HG02938 (cell line): ENCODE measurements at regions not wholly inside any gene's neighbourhood (a gene's known extent, or its start where the extent isn't known, plus 50 kb on each side); places are given as distances from the start of the nearest gene placed in this dataset.

Experiments used
- ATAC-seq: cut with Tn5 transposase; IDR thresholded peaks from one replicate; pipeline ENCODE4 v1.9.1; 2021; ENCODE audit warnings: mild to moderate bottlenecking, moderate library complexity; ENCODE audit not compliant: unreplicated experiment

GRCh38 chr10:104505521-104506042, 135.5 kb upstream of the SORCS3 start:
- ATAC-seq: no peak

DNA sequence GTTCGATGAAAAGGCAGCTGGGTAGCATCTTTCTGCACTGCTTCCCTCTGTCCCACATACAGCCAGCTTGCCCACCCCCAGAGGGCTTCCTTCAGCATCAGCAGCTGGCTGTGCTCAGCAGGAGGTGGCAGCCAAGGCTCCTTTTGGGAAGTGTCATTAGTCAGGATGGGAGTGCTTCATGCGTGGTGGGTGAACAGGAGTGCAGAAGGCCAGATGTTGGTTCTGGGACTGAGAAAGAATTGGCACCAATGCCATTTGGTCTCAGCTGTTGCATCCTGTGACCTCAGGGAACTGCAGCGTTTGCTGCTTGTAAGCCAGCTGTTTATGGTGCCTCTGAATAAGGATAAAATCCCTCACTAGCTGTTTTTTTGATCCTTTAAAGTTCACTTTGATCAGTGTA, 131.1 kb upstream of the SORCS3 start:
- no peak for ATAC-seq

GRCh38 chr10:104510644-104511043, 130.4 kb upstream of the SORCS3 start:
- no peak for ATAC-seq

GRCh38 chr10:104512800-104513199, 128.3 kb upstream of the SORCS3 start:
- ATAC-seq: no peak

- ATAC-seq: no peak
These were observed 125.4 kb upstream of the SORCS3 start for GRCh38 chr10:104515678-104516199.

GRCh38 chr10:104516986-104517385, 124.1 kb upstream of the SORCS3 start:
- no peak for ATAC-seq

DNA sequence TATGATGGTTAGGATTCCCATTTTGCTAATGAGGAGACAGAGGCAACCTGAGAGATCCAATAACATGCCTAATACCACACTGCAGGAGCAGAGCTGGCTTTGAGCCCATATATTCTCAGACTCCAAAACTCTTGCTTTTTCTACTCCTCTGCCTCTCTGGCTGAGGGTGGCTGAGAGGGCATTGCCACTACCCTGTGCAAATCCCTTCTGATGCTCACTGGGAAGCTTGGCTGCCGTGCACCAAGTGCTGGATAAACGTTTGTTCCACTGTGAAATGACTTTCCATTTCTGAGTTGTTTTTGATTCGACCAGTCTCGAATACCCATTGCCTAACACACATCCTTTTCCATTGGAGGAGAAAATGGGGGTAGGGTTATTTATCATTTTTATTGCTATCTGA, 123.1 kb upstream of the SORCS3 start:
- no peak for ATAC-seq

- ATAC-seq: no peak
These were observed 122.2 kb upstream of the SORCS3 start for GRCh38 chr10:104518891-104519290.

- ATAC-seq: no peak
These were observed 120.4 kb upstream of the SORCS3 start for GRCh38 chr10:104520653-104521052.

GRCh38 chr10:104521901-104522694, 119.0 kb upstream of the SORCS3 start:
- ATAC-seq: no peak

GRCh38 chr10:104526188-104526587, 114.9 kb upstream of the SORCS3 start:
- no peak for ATAC-seq

DNA sequence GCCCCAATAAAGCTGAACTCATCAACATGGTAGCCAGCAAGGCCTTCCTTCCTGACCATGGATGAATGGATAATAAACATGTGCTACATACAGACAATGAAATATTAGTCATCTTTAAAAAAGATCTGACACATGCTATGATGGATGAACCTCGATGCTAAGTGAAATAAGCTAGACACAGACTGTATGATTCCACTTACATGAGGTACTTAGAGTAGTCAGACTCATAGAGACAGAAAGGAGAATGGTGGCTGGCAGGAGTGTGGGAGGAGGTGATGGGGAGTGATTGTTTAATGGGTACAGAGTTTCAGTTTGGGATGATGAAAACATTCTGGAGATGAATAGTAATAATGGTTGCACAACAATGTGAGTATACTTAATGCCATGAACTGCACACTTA, 114.1 kb upstream of the SORCS3 start:
- no peak for ATAC-seq

DNA sequence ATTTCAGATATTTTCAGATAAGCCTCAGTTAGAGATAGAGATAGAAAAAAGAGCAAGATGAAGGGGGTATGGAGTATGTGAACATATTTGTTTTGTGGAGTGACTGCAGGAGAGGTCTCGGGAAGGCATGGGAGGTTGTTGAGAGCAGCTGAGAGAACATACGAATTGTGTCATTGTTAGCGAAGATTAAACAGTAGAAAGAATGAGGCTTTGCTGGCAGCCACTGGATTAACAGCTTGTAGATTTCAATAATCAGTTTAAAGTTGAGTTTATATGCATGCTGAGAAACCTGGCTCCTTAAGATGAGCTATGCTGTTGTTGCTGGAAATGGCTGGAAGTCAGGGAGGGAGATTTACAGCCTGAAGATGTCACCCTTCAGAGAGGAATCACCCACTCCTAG, 100.9 kb upstream of the SORCS3 start:
- no peak for ATAC-seq

DNA sequence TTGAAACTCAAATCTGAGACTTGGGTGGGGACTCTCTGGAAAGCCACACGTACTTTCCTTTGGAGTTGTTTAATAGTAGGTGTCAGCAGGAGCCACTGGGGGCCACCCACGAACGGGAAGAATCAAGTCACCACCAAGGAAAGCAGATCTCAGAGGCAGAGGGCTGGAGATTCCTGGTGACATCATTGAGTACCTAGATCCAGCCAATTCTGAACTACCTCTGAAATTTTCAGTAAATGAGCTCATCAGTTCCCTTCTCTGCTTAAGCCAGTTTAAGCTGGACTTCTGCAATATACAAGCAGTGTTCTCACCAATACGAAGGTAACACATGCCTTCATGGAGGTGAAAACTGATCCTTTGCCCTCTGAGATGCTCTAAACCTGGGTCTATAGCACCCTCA, 99.3 kb upstream of the SORCS3 start:
- no peak for ATAC-seq

DNA sequence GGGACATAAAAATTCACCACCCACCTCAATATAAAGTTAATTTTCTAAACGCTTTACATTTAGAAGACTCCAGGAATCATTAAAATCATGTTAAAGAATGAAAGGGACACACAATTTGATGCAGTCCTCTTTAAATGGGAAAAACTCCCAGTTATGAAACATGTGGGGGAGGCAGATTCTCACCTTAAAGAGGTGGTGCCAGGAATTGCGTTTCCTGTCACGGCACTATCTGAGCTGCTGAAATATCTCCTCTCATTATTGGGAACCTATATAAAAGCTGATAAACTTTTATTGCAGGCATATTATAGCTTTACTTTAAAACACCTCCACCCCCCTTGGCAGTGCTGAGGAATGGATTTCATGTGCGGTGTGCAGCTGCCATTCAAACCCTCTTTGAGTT, 94.8 kb upstream of the SORCS3 start:
- ATAC-seq: no peak

DNA sequence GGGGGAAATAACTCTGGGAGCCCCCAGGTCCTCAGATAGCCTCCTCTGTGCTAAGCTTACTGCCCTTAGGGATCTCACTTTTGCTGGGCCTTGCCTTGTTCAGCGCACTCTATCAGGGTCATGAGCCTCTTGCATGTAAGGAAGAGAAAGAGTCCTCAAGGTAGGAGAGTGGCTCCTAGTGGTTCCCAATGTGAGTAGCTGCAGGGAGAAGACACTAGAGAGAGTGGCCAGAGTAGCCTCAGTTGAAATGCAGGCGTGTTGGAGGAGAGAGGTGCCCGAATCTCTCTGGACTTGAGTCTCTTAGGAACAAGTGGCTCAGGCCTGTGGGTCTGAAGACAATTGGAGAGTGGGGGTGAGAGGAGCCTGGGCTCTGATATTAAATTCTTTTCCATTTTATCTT, 94.3 kb upstream of the SORCS3 start:
- ATAC-seq: no peak

- ATAC-seq: no peak
These were observed 93.0 kb upstream of the SORCS3 start for GRCh38 chr10:104548090-104548489.

DNA sequence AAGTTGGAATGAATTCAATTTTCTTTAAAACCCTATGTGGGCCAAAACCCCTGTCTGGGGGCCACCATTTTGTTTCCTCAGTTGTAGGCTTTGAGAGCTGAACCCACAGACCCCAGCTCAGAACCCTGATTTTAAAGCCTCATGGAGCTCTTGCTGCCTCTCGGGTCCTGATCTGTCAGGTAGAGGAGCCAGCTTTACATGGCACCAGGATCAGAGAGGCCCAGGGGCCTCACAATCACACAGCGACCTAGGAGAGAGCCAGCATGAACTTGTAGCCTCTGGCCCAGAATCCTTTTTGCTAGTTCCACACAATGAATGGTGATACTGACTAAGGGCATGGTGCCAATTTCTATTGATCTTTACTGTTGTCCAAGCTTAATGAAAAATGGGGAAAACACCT, 84.3 kb upstream of the SORCS3 start:
- no peak for ATAC-seq

GRCh38 chr10:104557966-104558365, 83.1 kb upstream of the SORCS3 start:
- no peak for ATAC-seq

- no peak for ATAC-seq
These were observed 81.2 kb upstream of the SORCS3 start for GRCh38 chr10:104559935-104560334.

GRCh38 chr10:104563051-104563450, 78.0 kb upstream of the SORCS3 start:
- no peak for ATAC-seq

GRCh38 chr10:104563548-104563947, 77.5 kb upstream of the SORCS3 start:
- no peak for ATAC-seq

DNA sequence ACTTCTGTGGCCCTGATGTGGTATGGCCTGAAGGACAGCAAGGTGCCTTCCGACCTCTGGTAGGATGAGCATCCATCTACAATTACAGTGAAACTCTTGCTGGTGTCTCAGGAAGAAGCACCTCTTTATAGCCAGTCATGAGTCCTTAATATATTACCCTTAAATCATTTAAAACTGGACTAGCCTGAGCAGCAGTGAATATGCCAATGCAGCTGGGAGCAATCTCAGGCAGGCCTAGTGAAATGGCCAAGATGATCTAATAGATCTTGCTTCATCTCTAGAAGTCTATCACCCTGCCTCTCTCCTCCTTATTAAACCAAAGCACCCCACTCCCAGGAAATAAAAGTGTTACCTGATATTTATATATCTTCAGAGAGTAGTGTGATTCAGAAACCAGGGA, 66.7 kb upstream of the SORCS3 start:
- ATAC-seq: no peak
